ENCODE measurements at regions not wholly inside any gene's neighbourhood (a gene's known extent, or its start where the extent isn't known, plus 50 kb on each side); places are given as distances from the start of the nearest gene placed in this dataset.
"Not testable (repeated sequence)": the region's sequence is repeated elsewhere in the genome, so short reads cannot be mapped to it uniquely, and the experiment has no call there.

DNA sequence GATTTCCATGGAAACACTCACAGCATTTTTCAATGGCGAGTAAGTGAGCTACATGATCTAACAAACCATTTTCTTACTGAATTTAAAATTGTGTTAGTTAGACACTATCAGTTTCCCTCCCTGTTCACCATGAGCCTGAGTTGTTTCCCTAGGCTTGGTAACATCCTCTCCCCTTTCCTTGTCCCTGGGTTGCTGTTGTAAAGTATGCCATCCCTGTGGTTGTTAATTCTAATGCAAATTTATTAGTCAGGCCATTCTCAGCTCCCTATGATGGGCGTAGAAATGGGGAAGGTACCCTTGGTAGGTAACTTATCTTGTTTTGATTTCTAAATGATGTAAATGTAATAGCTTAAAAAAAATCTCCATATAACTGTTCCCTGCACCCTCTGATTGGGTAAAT is 143.0 kb downstream of the SPATA31A6 start:
- DNase-seq = not testable (repeated sequence)

DNA sequence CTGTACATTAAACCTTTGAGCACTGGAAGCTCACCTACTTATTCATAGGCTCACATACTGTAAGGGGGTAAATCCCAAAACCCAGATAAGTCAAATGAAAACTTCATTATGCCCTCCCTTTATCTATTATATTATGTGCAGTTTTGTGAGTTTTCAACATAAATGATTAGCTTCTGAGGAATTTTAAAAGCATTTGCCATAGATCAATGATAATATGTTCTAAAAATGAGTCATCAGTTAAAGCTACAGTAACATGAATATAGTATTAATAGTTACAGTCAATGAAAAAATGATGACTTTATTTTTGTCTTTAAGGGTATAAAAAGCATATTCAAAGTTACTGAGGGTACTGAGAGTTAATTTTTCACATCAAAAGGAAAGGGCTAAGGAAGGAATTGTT is 151.9 kb downstream of the SPATA31A6 start:
- DNase-seq = not testable (repeated sequence)

DNA sequence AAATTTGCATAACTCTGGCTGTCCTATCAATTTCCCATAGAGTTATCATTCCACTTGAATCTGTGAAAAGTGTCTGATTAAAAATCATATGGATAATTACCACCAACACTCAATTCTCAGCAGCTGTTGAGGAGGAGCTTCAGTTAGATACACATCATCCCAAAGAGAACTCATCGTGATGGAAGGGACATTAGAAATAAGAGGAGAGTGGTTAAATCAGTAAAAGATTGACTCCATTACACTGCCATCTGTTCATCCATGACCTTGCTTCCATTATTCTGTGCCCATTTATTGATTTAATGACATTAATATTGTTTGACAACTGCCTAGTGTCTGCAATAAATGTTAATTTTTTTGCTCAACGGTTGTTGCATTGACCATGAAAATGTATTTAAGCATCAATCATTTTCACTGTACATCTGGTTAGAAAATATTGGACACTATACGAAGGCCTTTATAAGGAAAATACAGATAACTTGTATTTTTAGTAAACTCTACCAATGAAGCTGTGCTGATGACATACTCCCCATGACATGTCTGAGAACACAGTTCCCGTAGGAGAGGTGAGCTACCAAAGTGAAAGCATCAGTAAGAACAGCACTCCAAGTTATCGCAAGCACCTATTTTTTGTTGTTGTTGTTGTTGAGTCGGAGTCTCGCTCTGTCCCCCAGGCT is 152.7 kb downstream of the SPATA31A6 start:
- DNase-seq = not testable (repeated sequence)

DNA sequence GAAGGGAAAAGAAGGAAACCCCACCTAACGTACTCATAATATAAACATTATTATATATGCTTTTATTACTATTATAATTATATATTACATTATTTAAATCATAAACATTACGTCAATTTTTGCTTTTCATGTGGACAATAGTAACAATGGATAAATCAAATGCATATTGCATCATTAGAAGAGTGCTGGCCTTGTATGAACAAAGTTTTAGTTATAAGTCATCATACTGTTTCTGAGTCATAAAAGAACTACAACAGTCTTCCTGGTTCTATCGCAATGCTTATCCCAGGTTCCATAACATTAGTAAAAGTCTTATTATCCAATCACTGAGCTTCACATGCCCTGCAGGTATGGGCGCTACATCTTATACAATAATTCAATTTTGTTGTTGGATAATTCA is 154.8 kb downstream of the SPATA31A6 start:
- not testable (repeated sequence) for DNase-seq

DNA sequence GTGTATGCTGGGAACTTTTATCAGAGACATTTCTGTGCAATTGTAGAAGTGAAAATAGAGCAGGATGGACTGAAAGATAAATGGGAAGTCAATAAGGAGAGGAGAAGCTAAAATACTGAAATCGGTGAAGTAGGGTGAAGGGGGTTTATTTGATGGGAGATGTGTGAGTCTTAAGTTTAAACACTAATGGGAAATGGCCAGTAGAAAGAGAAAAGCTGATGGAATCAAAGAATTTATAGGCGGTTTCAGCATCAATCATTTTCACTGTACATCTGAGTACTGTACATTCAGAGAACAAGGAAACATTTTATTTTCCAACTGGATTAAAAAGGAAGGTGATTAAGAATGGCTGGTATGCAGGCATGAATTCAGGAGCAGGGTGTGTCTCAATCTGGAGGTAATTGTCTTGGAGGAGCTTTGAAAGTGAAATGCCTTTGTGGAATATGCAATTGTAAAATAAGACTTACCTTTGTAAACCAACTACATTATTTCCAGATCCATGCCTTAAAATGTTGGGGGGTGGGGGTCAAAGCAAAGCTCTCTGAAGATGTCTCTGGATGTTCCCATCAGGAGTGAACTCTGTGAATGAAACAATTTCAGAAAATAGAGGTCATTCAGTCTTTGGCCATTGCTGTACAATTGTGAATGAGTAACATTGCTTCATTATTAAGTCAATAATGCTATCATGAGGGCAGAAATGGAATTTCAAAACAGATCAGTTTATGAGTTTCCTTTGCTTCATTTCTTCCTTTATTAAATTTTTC is 156.4 kb downstream of the SPATA31A6 start:
- DNase-seq = not testable (repeated sequence)

DNA sequence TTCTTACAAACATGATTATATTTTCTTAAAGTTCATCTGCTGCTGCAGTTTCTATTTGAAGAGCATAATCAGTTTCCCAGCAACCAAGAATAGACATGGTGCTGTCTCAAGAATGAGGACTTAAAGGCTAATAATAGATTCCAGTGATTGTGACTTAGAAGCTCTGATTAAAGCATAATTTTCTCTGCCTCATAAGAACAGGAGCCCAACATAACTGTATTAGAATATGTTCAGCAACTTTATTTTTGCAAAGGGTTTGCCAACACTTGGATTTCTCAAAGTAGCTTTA is 156.9 kb downstream of the SPATA31A6 start:
- DNase-seq = not testable (repeated sequence)

GRCh38 chr9:42341860-42342259 is 158.4 kb downstream of the SPATA31A6 start:
- DNase-seq = not testable (repeated sequence)

DNA sequence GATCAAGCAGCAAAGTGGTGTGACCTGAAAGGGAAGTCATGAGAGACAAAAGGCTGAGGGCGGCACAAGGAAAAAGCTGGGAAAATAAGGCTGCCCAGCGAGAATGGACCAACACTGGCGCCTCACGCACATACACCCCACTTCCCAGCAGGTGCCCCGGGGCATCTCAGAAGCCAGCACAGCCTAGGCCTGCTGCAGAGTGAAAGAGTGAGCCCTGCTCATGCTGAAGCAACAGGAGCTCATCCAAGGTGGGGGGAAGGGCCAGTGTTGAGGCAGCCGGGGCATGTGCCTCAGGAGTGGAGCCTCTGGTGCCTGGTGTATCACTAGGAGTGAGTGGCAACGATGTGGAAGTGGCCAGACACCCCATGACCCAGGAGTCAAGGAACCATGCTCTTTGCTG is 158.8 kb downstream of the SPATA31A6 start:
- not testable (repeated sequence) for DNase-seq

DNA sequence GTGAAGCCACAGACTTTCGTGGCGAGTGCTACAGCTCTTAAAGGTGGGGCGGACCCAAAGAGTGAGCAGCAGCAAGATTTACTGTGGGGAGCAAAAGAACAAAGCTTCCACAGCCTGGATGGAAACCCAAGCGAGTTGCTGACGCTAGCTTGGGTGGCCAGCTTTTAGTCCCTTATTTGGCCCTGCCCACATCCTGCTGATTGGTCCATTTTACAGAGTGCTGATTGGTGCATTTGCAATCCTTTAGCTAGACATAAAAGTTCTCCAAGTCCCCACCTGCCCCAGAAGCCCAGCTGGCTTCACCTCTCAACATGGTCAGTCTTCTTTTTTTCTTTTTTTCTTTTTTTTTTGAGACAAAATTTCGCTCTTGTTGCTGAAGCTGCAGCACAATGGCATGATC is 161.0 kb downstream of the SPATA31A6 start:
- DNase-seq = not testable (repeated sequence)

GRCh38 chr9:42346916-42347315 is 163.5 kb downstream of the SPATA31A6 start:
- not testable (repeated sequence) for DNase-seq

GRCh38 chr9:42349181-42349580 is 165.7 kb downstream of the SPATA31A6 start:
- not testable (repeated sequence) for DNase-seq

DNA sequence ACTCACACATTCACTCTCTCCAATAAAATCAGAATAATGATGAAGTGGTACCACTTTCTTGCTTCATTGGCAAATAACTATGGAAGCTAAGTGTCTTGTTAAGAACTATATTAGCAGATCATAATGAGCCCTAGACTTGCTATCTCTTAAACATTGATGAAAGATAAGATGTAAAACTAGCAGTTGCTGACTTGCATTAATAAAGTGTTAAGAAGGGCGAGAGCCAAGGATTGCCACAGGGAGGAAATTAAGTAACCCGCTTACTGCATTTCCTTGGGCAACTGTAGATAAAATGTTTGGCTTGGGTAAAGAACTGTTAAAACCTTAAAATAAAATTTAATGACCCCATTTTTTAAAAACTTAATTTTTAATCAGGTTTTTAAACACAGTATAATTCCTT is 167.0 kb downstream of the SPATA31A6 start:
- not testable (repeated sequence) for DNase-seq

GRCh38 chr9:42357604-42358373 is 174.3 kb downstream of the SPATA31A6 start:
- DNase-seq = not testable (repeated sequence)

DNA sequence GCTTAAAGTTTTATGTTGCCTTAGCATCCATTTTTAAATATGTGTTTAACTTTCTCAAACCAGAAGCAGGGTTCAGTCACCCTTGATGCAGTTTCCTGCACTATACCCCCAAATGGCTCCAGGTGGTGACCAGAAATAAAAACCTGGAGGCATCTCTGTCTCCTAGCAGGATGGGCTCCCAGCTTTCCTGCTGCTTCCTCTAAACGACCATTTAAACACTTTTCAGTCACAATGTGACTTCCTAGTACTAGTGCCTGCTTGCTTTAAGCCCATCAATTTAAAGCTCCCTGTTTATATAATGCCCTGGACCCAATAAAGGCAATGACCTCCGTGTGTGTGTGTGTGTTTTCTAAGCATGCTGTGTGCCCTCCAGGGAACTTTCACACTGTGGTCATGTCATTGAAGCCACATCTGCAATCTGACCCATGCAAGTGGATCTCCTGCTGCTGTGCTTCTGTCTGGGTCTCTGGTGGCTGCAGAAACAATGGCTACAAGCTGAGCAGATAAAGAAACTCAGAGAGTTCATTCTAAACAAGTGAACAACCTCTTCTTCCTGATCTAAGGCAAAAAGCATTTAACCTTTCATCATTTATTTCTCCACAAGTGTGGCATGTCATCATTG is 175.3 kb downstream of the SPATA31A6 start:
- not testable (repeated sequence) for DNase-seq

- not testable (repeated sequence) for DNase-seq
These were observed 181.2 kb downstream of the SPATA31A6 start for GRCh38 chr9:42364410-42365243.

DNA sequence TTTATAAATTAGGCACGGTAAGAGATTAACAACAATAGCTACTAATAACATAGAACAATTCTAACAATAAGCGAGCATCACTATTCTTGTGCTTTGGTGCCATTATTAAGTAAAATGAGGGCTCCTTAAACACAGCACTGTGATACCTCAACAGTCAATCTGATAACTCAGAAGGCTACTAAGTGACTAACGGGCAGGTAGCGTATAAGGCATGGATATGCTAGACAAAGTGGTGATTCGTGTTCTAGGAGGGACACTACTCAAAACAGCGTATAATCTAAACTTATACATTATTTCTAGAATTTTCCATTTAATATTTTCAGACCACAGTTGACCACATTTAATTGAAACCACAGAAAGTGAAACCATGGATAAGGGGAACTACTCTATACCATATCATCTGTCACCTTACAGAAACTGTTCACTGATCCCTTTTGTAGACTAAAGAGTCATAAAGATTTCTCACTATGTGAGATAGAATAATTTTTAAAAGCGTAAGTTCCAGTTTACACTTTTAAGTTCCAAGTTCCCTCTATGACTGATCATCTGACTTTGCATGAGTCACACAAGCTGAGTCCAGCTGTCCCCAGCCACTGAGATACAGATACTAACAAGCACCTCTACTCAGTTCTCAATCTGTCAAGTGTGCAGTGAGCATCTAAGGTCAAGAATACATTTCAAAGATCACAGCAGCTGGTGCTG is 181.9 kb downstream of the SPATA31A6 start:
- DNase-seq = not testable (repeated sequence)

DNA sequence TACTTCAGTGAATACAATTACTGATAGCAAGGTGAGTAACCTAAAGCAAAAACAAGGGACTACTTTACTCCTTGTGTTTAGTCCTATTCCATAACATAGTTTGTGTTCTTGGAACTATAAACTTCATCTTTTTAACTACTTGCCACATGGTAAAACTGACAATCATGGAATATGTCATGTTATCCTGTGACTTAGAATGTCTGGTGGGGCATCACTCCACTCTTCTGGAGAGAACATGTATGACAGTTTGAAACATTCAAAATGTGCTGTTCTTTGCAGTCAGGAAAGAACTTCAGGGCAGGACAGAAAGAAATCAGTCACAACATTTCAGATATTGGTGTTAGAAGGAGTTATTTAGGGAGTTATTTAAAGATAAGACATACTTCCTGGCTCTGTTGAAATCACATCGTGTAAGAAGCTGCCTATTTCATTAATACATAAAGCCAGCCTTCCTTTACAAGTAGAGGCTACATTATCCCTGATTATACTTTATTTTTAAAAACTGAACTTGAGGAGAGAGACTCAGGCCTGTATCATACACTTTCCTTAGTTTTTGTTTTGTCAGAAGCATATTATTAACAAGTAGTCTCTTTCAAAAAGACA is 184.9 kb downstream of the SPATA31A6 start:
- DNase-seq = not testable (repeated sequence)

- not testable (repeated sequence) for DNase-seq
These were observed 186.7 kb downstream of the SPATA31A6 start for GRCh38 chr9:42370172-42370571.

- not testable (repeated sequence) for DNase-seq
These were observed 188.0 kb downstream of the SPATA31A6 start for GRCh38 chr9:42371417-42371816.

- not testable (repeated sequence) for DNase-seq
These were observed 194.3 kb downstream of the SPATA31A6 start for GRCh38 chr9:42377530-42378417.

All from stimulated activated CD4-positive, alpha-beta T cell treated with anti-CD3 and anti-CD28 coated beads, Interleukin-1b, Interleukin-23, amount 100 ng/mL, for 48 hours (primary cell).